ENCODE measurements at regions not wholly inside any gene's neighbourhood (a gene's known extent, or its start where the extent isn't known, plus 50 kb on each side); places are given as distances from the start of the nearest gene placed in this dataset.
"Not testable (repeated sequence)": the region's sequence is repeated elsewhere in the genome, so short reads cannot be mapped to it uniquely, and the experiment has no call there.

DNA sequence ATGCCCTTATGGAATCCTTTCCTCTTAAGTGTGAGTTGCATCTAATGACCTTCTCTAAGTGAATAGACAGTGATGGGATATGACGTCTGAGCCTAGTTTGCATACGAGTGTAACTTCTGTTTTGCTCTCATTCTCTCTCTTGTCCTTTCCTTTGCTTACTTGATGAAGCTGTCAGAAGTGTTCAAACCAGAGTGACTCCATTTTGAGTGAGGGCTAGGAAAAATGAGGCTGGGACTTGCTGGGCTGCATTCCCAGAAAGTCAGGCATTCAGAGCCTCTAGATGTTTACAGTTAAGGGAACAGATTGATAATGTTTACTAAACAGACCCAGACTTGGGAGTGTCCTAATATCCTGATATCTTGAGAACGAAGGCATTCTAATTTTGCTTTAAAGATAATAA, 311.2 kb upstream of the SOX4 start:
- not testable (repeated sequence) for DNase-seq

DNA sequence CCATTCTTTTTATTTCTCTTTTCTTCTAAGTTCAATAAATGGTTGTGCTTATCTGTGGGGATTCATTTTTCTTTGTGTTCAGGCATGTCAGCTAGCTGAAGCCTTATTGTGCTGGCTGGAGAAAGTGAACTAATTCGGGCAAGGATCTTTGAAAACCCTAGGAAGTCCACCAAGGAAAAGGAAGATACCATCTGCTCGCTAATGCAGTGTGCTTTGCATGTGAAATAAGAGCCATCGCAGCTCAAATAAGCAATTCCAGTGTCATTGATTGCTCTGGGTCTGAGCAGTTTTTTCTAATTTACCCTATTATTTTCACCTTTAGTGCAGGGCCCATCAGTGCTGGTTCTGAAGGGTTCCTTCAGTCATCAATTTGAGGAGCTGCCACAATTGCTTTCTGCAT, 309.4 kb upstream of the SOX4 start:
- DNase-seq: peak; percentile 53

- no peak for DNase-seq
Measured at GRCh38 chr6:21284706-21285105, 308.8 kb upstream of the SOX4 start.

- DNase-seq: no peak
Measured at GRCh38 chr6:21294144-21294543, 299.4 kb upstream of the SOX4 start.

DNA sequence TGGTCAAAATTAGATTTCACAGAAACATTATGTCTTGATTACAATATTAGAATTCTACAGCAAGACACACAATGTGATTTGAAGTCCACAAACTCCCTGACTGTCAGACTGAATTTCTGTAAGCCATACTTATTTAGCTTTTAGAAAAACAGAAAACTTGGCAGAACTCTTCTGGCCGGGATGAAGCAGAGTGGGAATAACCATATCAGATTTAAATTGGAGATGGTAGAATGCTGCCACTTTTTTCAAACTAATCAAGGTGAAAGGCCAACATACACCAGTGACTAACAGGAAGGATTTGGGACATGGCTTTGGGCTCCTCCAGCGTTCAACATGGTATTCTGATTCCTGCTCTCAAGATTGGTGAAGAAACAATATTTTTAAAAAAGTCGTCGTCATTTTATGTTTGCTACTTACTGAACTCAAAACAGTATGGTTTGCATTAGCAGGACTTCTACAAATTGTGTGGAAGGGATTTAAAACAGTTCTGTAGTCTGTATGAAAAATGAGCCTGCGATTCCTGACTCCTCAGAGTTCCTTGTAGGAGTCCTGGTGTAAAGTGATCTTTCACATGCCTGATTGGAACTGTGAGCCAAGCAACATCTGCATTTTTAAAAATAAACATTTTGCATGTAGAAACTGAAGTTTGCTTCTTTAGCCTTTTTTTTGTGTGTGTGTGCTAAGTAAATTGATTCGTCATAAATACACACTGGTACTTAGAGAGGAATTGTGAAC, 297.9 kb upstream of the SOX4 start:
- DNase-seq: no peak

DNA sequence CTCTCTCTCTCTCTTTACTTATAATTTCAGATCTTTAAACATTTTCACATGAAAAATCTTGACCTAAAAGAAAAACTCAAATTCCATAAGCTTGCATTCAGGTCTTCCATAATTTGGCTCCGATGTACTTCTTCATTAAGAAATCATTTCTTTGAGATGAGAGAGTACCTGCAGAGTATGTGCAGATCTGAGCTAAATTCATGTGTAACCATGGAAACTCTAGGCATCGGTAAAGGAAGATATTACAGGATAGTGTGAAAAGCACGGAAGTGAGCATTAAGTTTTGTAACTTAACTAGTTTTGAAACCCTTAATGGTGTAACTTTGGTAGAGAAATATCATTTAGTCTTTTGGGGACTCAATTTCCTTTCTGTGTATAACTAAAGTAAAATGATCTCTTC, 295.9 kb upstream of the SOX4 start:
- no peak for DNase-seq

- DNase-seq: no peak
Measured at GRCh38 chr6:21299216-21299615, 294.3 kb upstream of the SOX4 start.

GRCh38 chr6:21300439-21300838, 293.1 kb upstream of the SOX4 start:
- no peak for DNase-seq

- DNase-seq: no peak
Measured at GRCh38 chr6:21305893-21306332, 287.6 kb upstream of the SOX4 start.

GRCh38 chr6:21306546-21306945, 287.0 kb upstream of the SOX4 start:
- DNase-seq: no peak

DNA sequence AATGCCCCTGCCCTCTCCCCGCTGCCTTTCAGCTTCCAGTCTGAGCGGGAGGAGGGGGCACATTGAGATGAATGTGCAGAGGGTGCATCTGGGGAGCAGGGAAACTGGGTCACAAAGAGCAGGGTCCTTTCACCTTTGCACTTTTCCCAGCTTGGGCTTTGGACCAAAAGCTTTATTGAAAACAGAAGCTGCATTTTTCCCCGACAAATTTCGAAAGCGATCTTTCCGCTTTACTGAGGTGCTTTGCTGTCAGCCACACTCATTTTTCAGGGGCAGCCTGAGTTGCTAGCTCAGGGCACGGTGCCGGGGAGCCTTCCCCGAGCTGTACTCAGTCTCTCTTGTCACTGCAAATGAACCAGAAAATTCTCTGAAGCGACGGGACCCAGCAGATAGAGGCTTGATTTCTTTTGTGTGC, 283.7 kb upstream of the SOX4 start:
- DNase-seq: no peak

DNA sequence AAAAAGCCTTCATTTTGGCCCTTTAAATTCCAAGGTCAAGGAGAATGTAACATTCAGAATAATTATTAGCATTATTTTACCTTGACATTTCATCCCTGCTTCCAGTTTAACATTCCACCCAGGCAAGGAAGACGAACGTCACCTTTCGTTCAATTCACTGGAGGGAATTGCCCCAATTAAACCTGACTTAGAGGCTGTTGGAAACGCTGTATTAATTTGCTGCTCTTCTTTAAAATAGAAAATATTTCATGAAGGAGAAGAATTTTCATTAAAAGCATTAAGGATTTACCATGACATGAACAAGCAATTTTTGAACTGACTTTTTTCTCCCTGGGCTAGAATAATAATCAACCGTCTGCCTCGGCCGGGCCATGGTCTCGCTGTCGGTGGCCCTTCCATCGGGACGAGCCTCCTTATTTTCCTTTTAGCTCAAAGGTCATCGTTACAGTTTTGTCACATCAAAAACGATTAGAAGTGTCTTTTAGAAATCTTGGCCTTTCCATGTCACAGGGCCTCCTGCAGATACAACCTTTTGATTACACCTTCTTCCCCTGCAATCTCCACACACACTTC, 282.9 kb upstream of the SOX4 start:
- DNase-seq: no peak

DNA sequence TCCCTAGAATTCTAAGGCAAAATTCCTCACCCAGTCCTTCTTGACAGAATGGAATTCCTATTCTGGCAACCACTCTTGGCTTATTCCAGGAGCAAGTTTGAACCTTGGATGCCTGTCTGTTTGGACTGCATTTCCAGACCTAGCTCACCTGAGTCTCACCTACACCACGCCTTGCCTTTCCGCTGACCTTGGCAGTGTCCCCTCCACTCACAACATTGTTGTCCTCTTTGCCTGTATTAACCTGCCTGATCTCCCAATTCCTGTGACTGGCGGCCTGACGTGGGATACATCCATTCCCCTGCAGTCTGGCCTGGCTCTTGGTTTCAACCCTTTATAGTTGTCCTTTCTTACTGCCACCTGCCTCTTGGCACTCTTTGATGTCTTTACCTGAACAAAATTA, 281.4 kb upstream of the SOX4 start:
- DNase-seq: no peak

DNA sequence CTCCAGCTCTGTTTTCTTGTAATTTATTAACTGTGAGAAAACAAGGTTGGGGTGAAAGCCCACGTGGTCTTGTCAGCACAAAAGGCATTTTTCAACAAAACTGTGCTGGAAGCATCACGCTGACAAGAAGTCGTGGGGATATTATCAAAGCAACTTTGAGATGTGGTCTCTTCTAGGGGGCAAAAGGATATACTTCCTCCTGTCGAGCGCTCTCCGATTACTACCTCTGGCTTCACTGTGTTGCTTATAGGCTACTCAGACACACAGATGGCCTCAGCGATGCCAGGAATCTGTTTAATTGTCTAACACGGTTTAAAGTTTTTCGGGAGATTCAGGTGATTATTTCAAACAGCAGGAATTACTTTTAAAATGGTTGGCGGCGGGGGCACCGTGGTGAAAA, 275.9 kb upstream of the SOX4 start:
- no peak for DNase-seq

DNA sequence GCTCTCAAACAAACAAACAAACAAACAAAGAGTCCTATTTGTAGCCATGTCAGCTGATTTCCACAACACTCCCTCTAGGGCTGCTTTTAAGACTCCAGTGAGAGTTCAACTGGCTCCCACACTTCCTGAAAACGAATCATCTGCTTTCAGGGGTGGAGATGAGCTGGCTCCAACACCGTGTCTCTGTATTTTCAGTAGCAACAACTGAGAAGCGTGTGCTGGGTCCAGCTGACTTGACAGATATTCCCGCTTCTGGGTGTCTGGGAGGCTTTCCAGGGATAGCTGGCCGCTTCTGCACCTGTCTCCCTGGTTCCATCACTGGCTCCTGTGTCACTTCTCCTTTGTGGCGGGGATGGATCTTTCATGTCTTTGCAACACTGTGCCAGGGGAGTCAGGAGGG, 272.5 kb upstream of the SOX4 start:
- no peak for DNase-seq

- DNase-seq: no peak
Measured at GRCh38 chr6:21321531-21321930, 272.0 kb upstream of the SOX4 start.

DNA sequence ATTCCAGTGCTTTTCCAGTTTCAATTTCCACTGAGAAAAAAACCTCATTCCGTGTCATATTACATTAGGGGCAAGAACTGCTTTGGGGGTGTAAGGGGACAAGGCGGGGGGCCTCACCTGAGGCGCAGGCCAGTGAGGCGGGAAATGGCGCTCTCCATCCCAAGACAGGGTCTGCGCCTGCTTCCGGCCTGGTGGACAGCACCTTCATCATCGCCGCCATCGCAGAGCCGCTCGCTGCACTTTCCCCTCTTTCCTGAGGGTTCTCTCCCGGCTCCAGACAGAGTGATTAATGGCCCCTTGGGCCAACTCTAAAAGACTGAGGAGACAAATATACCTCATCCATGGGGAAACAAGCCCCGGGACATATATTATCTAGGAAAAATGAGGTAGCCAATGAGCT, 270.0 kb upstream of the SOX4 start:
- DNase-seq: no peak

DNA sequence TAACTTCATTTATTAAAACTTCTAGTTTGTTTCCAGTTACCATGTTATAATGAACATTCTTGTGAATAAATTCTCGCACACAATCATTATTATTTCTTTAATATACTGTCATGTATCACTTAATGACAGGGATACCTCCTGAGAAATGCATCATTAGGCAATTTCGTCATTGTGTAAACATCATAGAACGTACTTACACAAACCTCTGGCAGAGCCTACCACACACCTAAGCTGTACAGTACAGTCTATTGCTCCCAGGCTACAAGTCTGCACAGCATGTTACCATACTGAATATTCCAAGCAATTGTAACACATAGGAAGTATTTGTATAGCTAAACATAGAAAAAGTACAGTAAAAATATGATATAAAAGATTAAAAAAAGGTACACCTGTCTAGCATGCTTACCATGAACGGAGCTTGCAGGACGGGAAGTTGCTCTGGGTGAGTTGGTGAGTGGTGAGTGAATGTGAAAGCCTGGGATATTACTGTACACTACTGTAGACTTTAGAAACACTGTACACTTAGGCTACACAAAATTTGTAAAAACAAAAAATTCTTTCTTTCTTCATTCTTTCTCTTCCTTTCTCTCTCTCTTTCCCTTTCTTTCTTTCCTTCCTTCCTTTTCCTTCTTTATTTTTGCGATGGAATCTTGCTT, 268.2 kb upstream of the SOX4 start:
- DNase-seq: peak; percentile 39

GRCh38 chr6:21327326-21328112, 266.0 kb upstream of the SOX4 start:
- no peak for DNase-seq

GRCh38 chr6:21331235-21331634, 262.3 kb upstream of the SOX4 start:
- no peak for DNase-seq

GRCh38 chr6:21332077-21332476, 261.5 kb upstream of the SOX4 start:
- DNase-seq: no peak

DNA sequence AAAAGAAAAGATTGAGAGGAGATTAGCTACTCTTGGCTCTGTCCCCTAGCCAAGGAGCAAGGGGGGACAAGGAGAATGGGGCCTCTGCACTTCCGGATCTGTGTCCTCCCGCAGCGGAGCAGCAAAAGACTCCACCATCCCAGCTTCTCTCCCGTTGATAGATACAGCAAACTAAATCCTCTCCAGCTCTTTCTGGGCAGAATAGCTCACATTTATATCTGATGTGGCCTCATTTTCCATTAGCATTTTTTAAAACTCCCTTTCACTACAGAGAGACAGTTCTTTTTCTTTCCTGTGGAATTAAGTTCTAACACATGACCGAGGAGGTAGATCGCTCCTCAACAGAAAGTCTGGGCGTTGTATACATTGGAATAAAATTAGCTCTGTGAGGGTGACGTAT, 260.9 kb upstream of the SOX4 start:
- DNase-seq: no peak

DNA sequence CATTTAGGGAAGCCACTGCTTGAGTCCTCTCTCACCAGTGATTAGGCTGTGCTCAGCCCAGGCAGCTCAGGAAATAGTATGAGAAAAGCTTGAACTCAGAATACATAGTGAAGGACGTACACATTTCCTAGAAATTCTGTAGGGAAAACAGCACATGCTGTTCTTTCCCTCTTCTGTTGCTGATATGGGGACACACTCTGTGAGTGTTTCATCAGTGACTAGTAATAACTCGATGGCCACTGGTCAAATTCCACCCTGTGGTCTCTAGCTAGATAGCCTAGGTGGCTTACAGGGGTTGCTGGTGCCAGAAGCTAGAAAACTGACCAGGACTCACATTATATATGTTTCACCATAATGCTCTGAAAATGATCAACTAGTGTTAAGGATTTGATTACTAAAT, 259.8 kb upstream of the SOX4 start:
- no peak for DNase-seq

- no peak for DNase-seq
Measured at GRCh38 chr6:21334651-21335050, 258.9 kb upstream of the SOX4 start.
